ENCODE measurements at regions not wholly inside any gene's neighbourhood (a gene's known extent, or its start where the extent isn't known, plus 50 kb on each side); places are given as distances from the start of the nearest gene placed in this dataset.

- H3K9ac ChIP-seq = no peak overlapping the region
- H3K4me3 Mint-ChIP-seq = no peak overlapping the region
- H2AFZ ChIP-seq (replicated peaks) = no peak overlapping the region
- H3K79me2 ChIP-seq (ENCODE audit: low read depth) = no peaks in the 10 kb centered on the region
- H3K36me3 ChIP-seq = no peaks in the 10 kb centered on the region
- H3K27ac Mint-ChIP-seq = no peak overlapping the region
- TF ChIP-seq EZH2phosphoT487 (IDR thresholded peaks at IDR 0.05) (no peak), CTCF (IDR thresholded peaks at IDR 0.05) (no peak), EZH2 (IDR thresholded peaks at IDR 0.05) (no peak)
- H3K4me3 ChIP-seq = no peak overlapping the region
- H3K9me3 ChIP-seq (ENCODE audit: low read depth) = no peaks in the 10 kb centered on the region
- peaks cover 3% of the 10 kb centered on the region for H3K9me3 Mint-ChIP-seq
- no peak overlapping the region for H3K27ac ChIP-seq
- DNase-seq (ENCODE audit: low spot score) = no peak
- peaks cover 21% of the 10 kb centered on the region for H3F3A ChIP-seq (ENCODE audit: low read depth)
- no peak overlapping the region for H3K4me2 ChIP-seq
- peaks cover 3% of the 10 kb centered on the region for H3K27me3 Mint-ChIP-seq (ENCODE audit: insufficient read depth, low read depth)
- H4K20me1 ChIP-seq (ENCODE audit: low read depth) = no peaks in the 10 kb centered on the region
- no peaks in the 10 kb centered on the region for H3K36me3 Mint-ChIP-seq
- no peaks in the 10 kb centered on the region for H3K27me3 ChIP-seq
- H3K4me1 ChIP-seq = peaks cover 47% of the 10 kb centered on the region
- peaks cover 56% of the 10 kb centered on the region for H3K4me1 Mint-ChIP-seq
Observed at GRCh38 chr3:31291818-31292217, 240.9 kb upstream of the STT3B start.

- H3K4me1 Mint-ChIP-seq = peaks cover 36% of the 10 kb centered on the region
- H3K4me2 ChIP-seq = no peak overlapping the region
Observed at GRCh38 chr3:31294430-31295149, 238.1 kb upstream of the STT3B start.

GRCh38 chr3:31295150-31295765 lies 237.5 kb upstream of the STT3B start:
- H3K36me3 Mint-ChIP-seq = no peaks in the 10 kb centered on the region
- H3K36me3 ChIP-seq = no peaks in the 10 kb centered on the region
- no peak overlapping the region for H3K9ac ChIP-seq
- H2AFZ ChIP-seq (replicated peaks) = no peak overlapping the region
- H3K9me3 Mint-ChIP-seq = peaks cover 14% of the 10 kb centered on the region
- H3K27me3 Mint-ChIP-seq (ENCODE audit: insufficient read depth, low read depth) = peaks cover 3% of the 10 kb centered on the region
- H3K4me1 ChIP-seq = peaks cover 32% of the 10 kb centered on the region
- no peaks in the 10 kb centered on the region for H3K27me3 ChIP-seq
- no peaks in the 10 kb centered on the region for H4K20me1 ChIP-seq (ENCODE audit: low read depth)
- peak; percentile 7 for DNase-seq (ENCODE audit: low spot score)
- H3K27ac ChIP-seq = no peak overlapping the region
- no peak overlapping the region for H3K4me3 Mint-ChIP-seq
- no peaks in the 10 kb centered on the region for H3K9me3 ChIP-seq (ENCODE audit: low read depth)
- no peak overlapping the region for H3K4me3 ChIP-seq
- H3K4me2 ChIP-seq = no peak overlapping the region
- H3K27ac Mint-ChIP-seq = no peak overlapping the region
- H3K79me2 ChIP-seq (ENCODE audit: low read depth) = no peaks in the 10 kb centered on the region
- TF ChIP-seq EZH2phosphoT487 (IDR thresholded peaks at IDR 0.05) = no peak
- no peak for TF ChIP-seq EZH2 (IDR thresholded peaks at IDR 0.05)
- no peak for TF ChIP-seq CTCF (IDR thresholded peaks at IDR 0.05)
- H3K4me1 Mint-ChIP-seq = peaks cover 30% of the 10 kb centered on the region
- H3F3A ChIP-seq (ENCODE audit: low read depth) = peaks cover 8% of the 10 kb centered on the region

More at GRCh38 chr3:31294430-31295149, 238.1 kb upstream of the STT3B start:
- Histone ChIP-seq H3K9me3 (ENCODE audit: low read depth) (no peaks in the 10 kb centered on the region), H4K20me1 (ENCODE audit: low read depth) (no peaks in the 10 kb centered on the region), H3F3A (ENCODE audit: low read depth) (peaks cover 8% of the 10 kb centered on the region), H3K79me2 (ENCODE audit: low read depth) (no peaks in the 10 kb centered on the region), H3K36me3 (no peaks in the 10 kb centered on the region), H3K27ac (no peak overlapping the region), H3K27me3 (no peaks in the 10 kb centered on the region), H3K4me3 (no peak overlapping the region), H3K9ac (no peak overlapping the region), H2AFZ (replicated peaks) (no peak overlapping the region), H3K4me1 (peaks cover 38% of the 10 kb centered on the region)
- no peak overlapping the region for H3K4me3 Mint-ChIP-seq
- H3K27me3 Mint-ChIP-seq (ENCODE audit: insufficient read depth, low read depth) = peaks cover 3% of the 10 kb centered on the region
- no peaks in the 10 kb centered on the region for H3K36me3 Mint-ChIP-seq
- TF ChIP-seq CTCF (IDR thresholded peaks at IDR 0.05) (no peak), EZH2 (IDR thresholded peaks at IDR 0.05) (no peak)
- peaks cover 14% of the 10 kb centered on the region for H3K9me3 Mint-ChIP-seq
- H3K27ac Mint-ChIP-seq = no peak overlapping the region
- DNase-seq (ENCODE audit: low spot score) = no peak

Data from neural progenitor cell (in vitro differentiated cells).